GM12878 (cell line): ENCODE measurements at regions not wholly inside any gene's neighbourhood (a gene's known extent, or its start where the extent isn't known, plus 50 kb on each side); places are given as distances from the start of the nearest gene placed in this dataset.
"Not testable (repeated sequence)": the region's sequence is repeated elsewhere in the genome, so short reads cannot be mapped to it uniquely, and the experiment has no call there.

ENCODE experiments used
- ATAC-seq: fragments of 200-7000 bp; cut with Tn5 transposase; 3 replicates; pipeline ENCODE4 v1.9.1; 2020; ENCODE audit warnings: mild to moderate bottlenecking, moderate library complexity
- BruUV-seq: library from RNA; stranded (reverse); fragments of 400-500 nt; replicated peaks from 2 replicates; lab custom pipeline; 2021; lab: Mats Ljungman, UMichigan
- CTCF ChIA-PET: fragments of 300-600 bp; sonication (Branson Sonifier 250); formaldehyde crosslinking; extraction: SDS; loops from one replicate; lab custom pipeline; 2021; ENCODE audit warnings: inconsistent platforms; lab: Yijun Ruan, JAX
- POLR2A ChIA-PET: fragments of 350-600 bp; formaldehyde crosslinking; extraction: SDS; loops from one replicate; lab custom pipeline; 2021; ENCODE audit warnings: inconsistent platforms; lab: Charles Lee
- RAD21 ChIA-PET: fragments of 300-600 bp; sonication (Branson Sonifier 250); formaldehyde crosslinking; loops from one replicate; lab custom pipeline; 2023; ENCODE audit warnings: antibody characterized with exemption; ENCODE audit not compliant: unreplicated experiment; lab: Charles Lee
- SMC1A ChIA-PET: fragments of 300-600 bp; sonication (Branson Sonifier 250); formaldehyde crosslinking; loops from one replicate; lab custom pipeline; 2023; ENCODE audit not compliant: unreplicated experiment, uncharacterized antibody; lab: Charles Lee
- DNase-seq: peaks from one replicate; pipeline ENCODE4 v3.0.0-alpha.2; 2011; ENCODE audit warnings: low read depth, low spot score
- FAIRE-seq: peaks from 3 replicates; lab custom pipeline; 2011; peaks lifted over from hg19 to GRCh38; lab: Jason Lieb, UNC
- H2AFZ ChIP-seq: 2 replicates; pipeline ENCODE4 v1.6.0; 2011; ENCODE audit warnings: low read depth, low read length, control low read depth; ENCODE audit not compliant: control insufficient read depth
- H3K27ac ChIP-seq: 2 replicates; pipeline ENCODE4 v1.5.1; 2011; ENCODE audit warnings: control low read depth; ENCODE audit not compliant: control insufficient read depth, insufficient read depth
- H3K27me3 ChIP-seq, 2 experiments: replicated peaks in 1 of 2; 2 replicates each; pipeline versions ENCODE4 v1.6.0 to v1.6.1; 2011; ENCODE audit warnings: low read length in 1 of 2; ENCODE audit not compliant: control insufficient read depth in 2 of 2, insufficient read depth in 2 of 2
- H3K36me3 ChIP-seq, 2 experiments: 2 replicates each; pipeline ENCODE4 v1.5.1; 2011; ENCODE audit warnings: low read length in 1 of 2; ENCODE audit not compliant: control insufficient read depth in 2 of 2, insufficient read depth in 2 of 2
- H3K4me1 ChIP-seq: 2 replicates; pipeline ENCODE4 v1.6.1; 2011; ENCODE audit warnings: mild to moderate bottlenecking, low read length, moderate library complexity, mixed read lengths; ENCODE audit not compliant: control insufficient read depth, insufficient read depth
- H3K4me2 ChIP-seq: 2 replicates; pipeline ENCODE4 v1.6.0; 2011; ENCODE audit warnings: control low read depth; ENCODE audit not compliant: control insufficient read depth, insufficient read depth
- H3K4me3 ChIP-seq: fragments of 200-600 bp; sonication (generic); 2 replicates; pipeline ENCODE4 v1.5.1; 2016
- H3K79me2 ChIP-seq: 2 replicates; pipeline ENCODE4 v1.6.0; 2011; ENCODE audit warnings: low read length; ENCODE audit not compliant: control insufficient read depth, insufficient read depth
- H3K9ac ChIP-seq: 2 replicates; pipeline ENCODE4 v1.8.0; 2011; ENCODE audit warnings: low read length, control low read depth, mixed read lengths; ENCODE audit not compliant: control insufficient read depth, insufficient read depth
- H3K9me3 ChIP-seq: replicated peaks from 3 replicates; pipeline ENCODE4 v1.5.1; 2011; ENCODE audit warnings: mild to moderate bottlenecking, low read length; ENCODE audit not compliant: control insufficient read depth, insufficient read depth
- H4K20me1 ChIP-seq: 2 replicates; pipeline ENCODE4 v1.6.0; 2011; ENCODE audit not compliant: control insufficient read depth, insufficient read depth
- BCL11A ChIP-seq: IDR thresholded peaks from 2 replicates; pipeline ENCODE4 v1.6.1; 2011; ENCODE audit warnings: low read depth, low read length
- DPF2 ChIP-seq: fragments of 450-650 bp; IDR thresholded peaks from 2 replicates; pipeline ENCODE4 v1.6.1; 2017; ENCODE audit warnings: mild to moderate bottlenecking
- IKZF1 ChIP-seq: fragments of 450-650 bp; conservative IDR thresholded peaks from 2 replicates; pipeline ENCODE4 v1.6.1; 2017; ENCODE audit warnings: antibody characterized with exemption, mild to moderate bottlenecking
- NFYB ChIP-seq: IDR thresholded peaks from 2 replicates; pipeline ENCODE4 v1.6.1; 2011; ENCODE audit warnings: low read depth, mild to moderate bottlenecking, low read length, improper control_type of control experiment, moderate library complexity; ENCODE audit not compliant: insufficient read depth
- NKRF ChIP-seq: fragments of 450-650 bp; conservative IDR thresholded peaks from 2 replicates; pipeline ENCODE4 v1.6.1; 2017; ENCODE audit warnings: mild to moderate bottlenecking, moderate library complexity
- SIX5 ChIP-seq: IDR thresholded peaks from 2 replicates; pipeline ENCODE4 v1.6.1; 2011; ENCODE audit warnings: mild to moderate bottlenecking, low read depth, low read length, moderate library complexity; ENCODE audit not compliant: severe bottlenecking
- ZBTB33 ChIP-seq: fragments of 450-650 bp; IDR thresholded peaks from 2 replicates; pipeline ENCODE4 v1.6.1; 2017; ENCODE audit warnings: mild to moderate bottlenecking
- WGBS: methylation state at CpG from one replicate; pipeline ENCODE4 v1.1.6; 2016; ENCODE audit warnings: low lambda C conversion rate; ENCODE audit not compliant: insufficient replicate concordance, insufficient coverage; ENCODE audit errors: missing lambda C conversion rate; 5-methylcytosine and 5-hydroxymethylcytosine counted together
- in situ Hi-C: fragments of 300-500 bp; cut with MboI; formaldehyde crosslinking; loops from 9 replicates; pipeline ENCODE4 v1.14.3; 2018; ENCODE audit warnings: mixed read lengths
- intact Hi-C: fragments of 100-400 bp; cut with micrococcal nuclease; formaldehyde crosslinking; loops from one replicate; pipeline ENCODE4 v1.14.2; 2022; ENCODE audit not compliant: unreplicated experiment

GRCh38 chr14:106625186-106625585 is 1098.8 kb downstream of the TMEM121 start (continued):
- TF ChIP-seq ZBTB33 = no peak
- TF ChIP-seq SIX5 = no peak
- no peak for TF ChIP-seq NKRF
- TF ChIP-seq BCL11A = no peak
- TF ChIP-seq IKZF1 = no peak
- no peak for TF ChIP-seq NFYB
- TF ChIP-seq DPF2 = no peak

GRCh38 chr14:106626469-106626868 is 1100.1 kb downstream of the TMEM121 start:
- WGBS = 0% methylated on average over 4 of the region's 4 CpGs
- not testable (repeated sequence) for ATAC-seq

More at GRCh38 chr14:106626469-106626868, 1100.1 kb downstream of the TMEM121 start:
- SMC1A ChIA-PET, H3K27ac ChIP-seq, intact Hi-C loops, H3K4me3 ChIP-seq, DNase-seq, H2AFZ ChIP-seq, H3K4me1 ChIP-seq, in situ Hi-C loops, H3K9me3 ChIP-seq, H3K36me3 ChIP-seq, BruUV-seq, H3K27me3 ChIP-seq, H4K20me1 ChIP-seq, H3K9ac ChIP-seq, H3K4me2 ChIP-seq, H3K79me2 ChIP-seq, POLR2A ChIA-PET, FAIRE-seq: not testable (repeated sequence)
- ChIA-PET RAD21 (interaction anchor here (0.7 kb wide), 1 partner anchor 63 kb away, joined by 3 read pairs; no protein-coding TSS in a partner anchor), CTCF (interaction anchor here (0.6 to 3.0 kb wide), 10 partner anchors 8 to 216 kb away, joined by 3 to 13 read pairs (median 4); no protein-coding TSS in a partner anchor)
